Stimulated activated CD8-positive, alpha-beta memory T cell treated with anti-CD3 and anti-CD28 coated beads, Interleukin-15, amount 100 ng/mL, for 1 hour (primary cell): ENCODE measurements at regions not wholly inside any gene's neighbourhood (a gene's known extent, or its start where the extent isn't known, plus 50 kb on each side); places are given as distances from the start of the nearest gene placed in this dataset.

ENCODE experiments used
- DNase-seq: peaks from one replicate; pipeline ENCODE4 v3.0.0-alpha.2; 2020; ENCODE audit warnings: low read depth

- no peak for DNase-seq
These were observed 275.0 kb downstream of the DRD1 start for GRCh38 chr5:175168882-175169507.

- no peak for DNase-seq
These were observed 278.0 kb downstream of the DRD1 start for GRCh38 chr5:175166026-175166425.

GRCh38 chr5:175163586-175164275 is 280.3 kb downstream of the DRD1 start:
- no peak for DNase-seq

GRCh38 chr5:175162036-175162435 is 281.9 kb downstream of the DRD1 start:
- no peak for DNase-seq

- DNase-seq = no peak
These were observed 284.0 kb downstream of the DRD1 start for GRCh38 chr5:175159956-175160355.

- no peak for DNase-seq
These were observed 295.3 kb downstream of the DRD1 start for GRCh38 chr5:175148636-175149172.

GRCh38 chr5:175146733-175147132 is 297.2 kb downstream of the DRD1 start:
- no peak for DNase-seq

- DNase-seq = no peak
These were observed 302.6 kb downstream of the DRD1 start for GRCh38 chr5:175141421-175141820.

- no peak for DNase-seq
These were observed 310.8 kb downstream of the DRD1 start for GRCh38 chr5:175133185-175133584.

GRCh38 chr5:175131432-175131831 is 312.6 kb downstream of the DRD1 start:
- DNase-seq = no peak

- DNase-seq = no peak
These were observed 314.4 kb downstream of the DRD1 start for GRCh38 chr5:175129619-175130018.

GRCh38 chr5:175129121-175129520 is 314.9 kb downstream of the DRD1 start:
- DNase-seq = no peak

GRCh38 chr5:175124821-175125220 is 319.2 kb downstream of the DRD1 start:
- no peak for DNase-seq

GRCh38 chr5:175124251-175124813 is 319.6 kb downstream of the DRD1 start:
- DNase-seq = no peak

GRCh38 chr5:175123542-175123941 is 320.4 kb downstream of the DRD1 start:
- DNase-seq = no peak

- no peak for DNase-seq
These were observed 322.5 kb downstream of the DRD1 start for GRCh38 chr5:175121457-175121856.

- no peak for DNase-seq
These were observed 323.6 kb downstream of the DRD1 start for GRCh38 chr5:175120412-175120811.

- no peak for DNase-seq
These were observed 325.2 kb downstream of the DRD1 start for GRCh38 chr5:175118700-175119309.

GRCh38 chr5:175116466-175117048 is 327.4 kb downstream of the DRD1 start:
- no peak for DNase-seq

- no peak for DNase-seq
These were observed 328.2 kb downstream of the DRD1 start for GRCh38 chr5:175115831-175116230.

GRCh38 chr5:175113947-175114346 is 330.0 kb downstream of the DRD1 start:
- no peak for DNase-seq

GRCh38 chr5:175109058-175109755 is 334.8 kb downstream of the DRD1 start:
- DNase-seq = no peak
